Endothelial cell (in vitro differentiated cells): ENCODE measurements at regions not wholly inside any gene's neighbourhood (a gene's known extent, or its start where the extent isn't known, plus 50 kb on each side); places are given as distances from the start of the nearest gene placed in this dataset.

Experiments used
- DNase-seq: peaks from one replicate; pipeline ENCODE4 v3.0.0; 2021; ENCODE audit warnings: low spot score
- H3K27ac Mint-ChIP-seq: one replicate; pipeline ENCODE4 v1.8.0; 2021; ENCODE audit warnings: mixed read lengths, inconsistent platforms; ENCODE audit not compliant: unreplicated experiment
- H3K27me3 Mint-ChIP-seq: one replicate; pipeline ENCODE4 v1.8.0; 2021; ENCODE audit warnings: mild to moderate bottlenecking, moderate library complexity, mixed read lengths, inconsistent platforms; ENCODE audit not compliant: unreplicated experiment
- H3K36me3 Mint-ChIP-seq: one replicate; pipeline ENCODE4 v1.8.0; 2021; ENCODE audit warnings: mild to moderate bottlenecking, low read depth, mixed read lengths, inconsistent platforms; ENCODE audit not compliant: unreplicated experiment
- H3K4me1 Mint-ChIP-seq: one replicate; pipeline ENCODE4 v1.8.0; 2021; ENCODE audit warnings: mild to moderate bottlenecking, mixed read lengths, inconsistent platforms; ENCODE audit not compliant: unreplicated experiment
- H3K4me3 Mint-ChIP-seq: one replicate; pipeline ENCODE4 v1.8.0; 2021; ENCODE audit warnings: mild to moderate bottlenecking, mixed read lengths, inconsistent platforms; ENCODE audit not compliant: unreplicated experiment
- H3K9me3 Mint-ChIP-seq: one replicate; pipeline ENCODE4 v1.8.0; 2021; ENCODE audit warnings: mixed read lengths, inconsistent platforms; ENCODE audit not compliant: unreplicated experiment
- CTCF ChIP-seq: fragments of 200-600 bp; sonication (generic); IDR thresholded peaks from one replicate; pipeline ENCODE4 v1.5.0; 2021; ENCODE audit warnings: antibody characterized with exemption; ENCODE audit not compliant: unreplicated experiment

GRCh38 chr10:30560326-30560725 lies 69.2 kb downstream of the LYZL2 start:
- no peak for DNase-seq
- no peak for TF ChIP-seq CTCF
- no peak overlapping the region for H3K27ac Mint-ChIP-seq
- no peaks in the 10 kb centered on the region for H3K36me3 Mint-ChIP-seq
- H3K27me3 Mint-ChIP-seq = peaks cover 2% of the 10 kb centered on the region
- H3K4me1 Mint-ChIP-seq = peaks cover 3% of the 10 kb centered on the region
- no peak overlapping the region for H3K4me3 Mint-ChIP-seq
- H3K9me3 Mint-ChIP-seq = no peaks in the 10 kb centered on the region

- no peaks in the 10 kb centered on the region for H3K9me3 Mint-ChIP-seq
- H3K4me3 Mint-ChIP-seq = no peak overlapping the region
- peaks cover 2% of the 10 kb centered on the region for H3K27me3 Mint-ChIP-seq
- no peak for DNase-seq
- no peaks in the 10 kb centered on the region for H3K36me3 Mint-ChIP-seq
- TF ChIP-seq CTCF = no peak
- H3K27ac Mint-ChIP-seq = no peak overlapping the region
- H3K4me1 Mint-ChIP-seq = peaks cover 7% of the 10 kb centered on the region
Observed at GRCh38 chr10:30559180-30559579, 70.4 kb downstream of the LYZL2 start.

GRCh38 chr10:30558411-30558810 lies 71.1 kb downstream of the LYZL2 start:
- Mint-ChIP-seq H3K27me3 (peaks cover 2% of the 10 kb centered on the region), H3K36me3 (no peaks in the 10 kb centered on the region), H3K9me3 (no peaks in the 10 kb centered on the region), H3K4me1 (peaks cover 14% of the 10 kb centered on the region), H3K27ac (no peak overlapping the region), H3K4me3 (no peak overlapping the region)
- TF ChIP-seq CTCF = no peak
- no peak for DNase-seq

GRCh38 chr10:30557884-30558283 lies 71.7 kb downstream of the LYZL2 start:
- Mint-ChIP-seq H3K27me3 (peaks cover 1% of the 10 kb centered on the region), H3K36me3 (no peaks in the 10 kb centered on the region), H3K27ac (no peak overlapping the region), H3K4me3 (no peak overlapping the region), H3K4me1 (peaks cover 18% of the 10 kb centered on the region), H3K9me3 (no peaks in the 10 kb centered on the region)
- no peak for TF ChIP-seq CTCF
- DNase-seq = no peak

GRCh38 chr10:30556189-30556588 lies 73.4 kb downstream of the LYZL2 start:
- Mint-ChIP-seq H3K27ac (no peak overlapping the region), H3K36me3 (no peaks in the 10 kb centered on the region), H3K27me3 (no peaks in the 10 kb centered on the region), H3K4me1 (peaks cover 21% of the 10 kb centered on the region), H3K9me3 (no peaks in the 10 kb centered on the region), H3K4me3 (no peak overlapping the region)
- TF ChIP-seq CTCF = no peak
- no peak for DNase-seq
